ENCODE measurements at regions not wholly inside any gene's neighbourhood (a gene's known extent, or its start where the extent isn't known, plus 50 kb on each side); places are given as distances from the start of the nearest gene placed in this dataset.

DNA sequence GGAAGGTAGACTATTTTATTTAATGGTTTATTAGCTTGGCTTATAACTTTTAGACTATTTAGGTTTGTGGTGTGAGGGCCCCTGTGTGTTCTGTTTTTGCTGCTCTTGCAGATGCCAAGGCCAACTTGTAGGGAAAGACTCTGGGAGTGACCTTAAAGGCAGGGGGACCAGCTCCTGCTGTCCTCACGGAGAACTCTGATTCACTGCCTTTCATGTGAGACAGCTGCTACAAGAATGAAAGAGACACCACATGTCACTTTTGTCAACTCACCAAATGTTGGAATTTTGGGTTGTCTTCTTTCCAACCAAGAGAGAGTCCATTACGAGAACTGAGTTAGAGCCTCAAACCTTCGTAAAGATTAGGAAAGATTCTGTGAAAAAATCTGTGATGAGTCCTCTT lies 258.3 kb upstream of the ADAMTSL1 start:
- Histone ChIP-seq H3K4me3 (ENCODE audit: low read length) (no peak overlapping the region), H3K9me2 (replicated peaks; ENCODE audit: insufficient read depth, low read length) (no peaks in the 10 kb centered on the region), H3K4me1 (ENCODE audit: low read length) (no peaks in the 10 kb centered on the region), H3K36me3 (replicated peaks; ENCODE audit: insufficient read depth, low read length) (no peaks in the 10 kb centered on the region), H3K9me3 (replicated peaks; ENCODE audit: insufficient read depth, low read length) (no peaks in the 10 kb centered on the region), H3K4me2 (ENCODE audit: low read depth, low read length) (no peak overlapping the region), H3K27ac (ENCODE audit: low read length) (no peak overlapping the region), H4K20me1 (ENCODE audit: insufficient read depth, low read length) (no peaks in the 10 kb centered on the region), H3K79me2 (ENCODE audit: low read length) (no peaks in the 10 kb centered on the region), H3K9ac (ENCODE audit: low read length) (no peak overlapping the region), H3F3A (ENCODE audit: insufficient read depth, low read length) (no peaks in the 10 kb centered on the region), H2AFZ (ENCODE audit: low read length) (no peak overlapping the region), H3K27me3 (replicated peaks; ENCODE audit: insufficient read depth, low read length) (no peaks in the 10 kb centered on the region)
- TF ChIP-seq EZH2phosphoT487 (IDR thresholded peaks at IDR 0.05; ENCODE audit: low read length) (no peak), EZH2 (optimal IDR thresholded peaks at IDR 0.05; ENCODE audit: low read depth, low read length) (no peak)
- TF ChIP-seq, protein P1, sequence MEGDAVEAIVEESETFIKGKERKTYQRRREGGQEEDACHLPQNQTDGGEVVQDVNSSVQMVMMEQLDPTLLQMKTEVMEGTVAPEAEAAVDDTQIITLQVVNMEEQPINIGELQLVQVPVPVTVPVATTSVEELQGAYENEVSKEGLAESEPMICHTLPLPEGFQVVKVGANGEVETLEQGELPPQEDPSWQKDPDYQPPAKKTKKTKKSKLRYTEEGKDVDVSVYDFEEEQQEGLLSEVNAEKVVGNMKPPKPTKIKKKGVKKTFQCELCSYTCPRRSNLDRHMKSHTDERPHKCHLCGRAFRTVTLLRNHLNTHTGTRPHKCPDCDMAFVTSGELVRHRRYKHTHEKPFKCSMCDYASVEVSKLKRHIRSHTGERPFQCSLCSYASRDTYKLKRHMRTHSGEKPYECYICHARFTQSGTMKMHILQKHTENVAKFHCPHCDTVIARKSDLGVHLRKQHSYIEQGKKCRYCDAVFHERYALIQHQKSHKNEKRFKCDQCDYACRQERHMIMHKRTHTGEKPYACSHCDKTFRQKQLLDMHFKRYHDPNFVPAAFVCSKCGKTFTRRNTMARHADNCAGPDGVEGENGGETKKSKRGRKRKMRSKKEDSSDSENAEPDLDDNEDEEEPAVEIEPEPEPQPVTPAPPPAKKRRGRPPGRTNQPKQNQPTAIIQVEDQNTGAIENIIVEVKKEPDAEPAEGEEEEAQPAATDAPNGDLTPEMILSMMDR (IDR thresholded peaks at IDR 0.05; ENCODE audit: low read length) = no peak
- DNase-seq = no peak

DNA sequence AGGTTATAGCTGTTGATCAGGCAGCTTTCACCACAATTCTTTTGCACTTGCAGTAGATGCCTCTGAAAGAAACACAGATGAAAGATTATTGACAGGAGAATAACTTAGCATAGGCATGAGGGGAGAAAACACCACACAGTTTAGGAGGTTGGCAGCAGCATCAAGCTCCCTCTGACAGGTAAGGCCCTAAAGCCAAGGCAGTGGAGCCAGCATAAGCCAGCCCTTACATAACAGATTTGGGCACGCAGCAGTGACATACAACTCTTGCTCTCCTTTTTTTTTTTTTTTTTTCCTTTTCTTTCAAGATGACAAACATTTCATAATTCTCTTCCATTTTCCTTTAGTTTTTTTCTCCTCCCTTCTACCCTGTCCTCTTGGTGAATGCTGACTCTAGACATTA lies 257.6 kb upstream of the ADAMTSL1 start:
- Histone ChIP-seq H3K9me3 (replicated peaks; ENCODE audit: insufficient read depth, low read length) (no peaks in the 10 kb centered on the region), H3F3A (ENCODE audit: insufficient read depth, low read length) (no peaks in the 10 kb centered on the region), H3K4me1 (ENCODE audit: low read length) (no peaks in the 10 kb centered on the region), H4K20me1 (ENCODE audit: insufficient read depth, low read length) (no peaks in the 10 kb centered on the region), H3K4me2 (ENCODE audit: low read depth, low read length) (no peak overlapping the region), H3K9me2 (replicated peaks; ENCODE audit: insufficient read depth, low read length) (no peaks in the 10 kb centered on the region), H2AFZ (ENCODE audit: low read length) (no peak overlapping the region), H3K27ac (ENCODE audit: low read length) (no peak overlapping the region), H3K27me3 (replicated peaks; ENCODE audit: insufficient read depth, low read length) (no peaks in the 10 kb centered on the region), H3K9ac (ENCODE audit: low read length) (no peak overlapping the region), H3K79me2 (ENCODE audit: low read length) (no peaks in the 10 kb centered on the region), H3K4me3 (ENCODE audit: low read length) (no peak overlapping the region), H3K36me3 (replicated peaks; ENCODE audit: insufficient read depth, low read length) (no peaks in the 10 kb centered on the region)
- no peak for DNase-seq
- TF ChIP-seq, protein P1 (IDR thresholded peaks at IDR 0.05; ENCODE audit: low read length) = no peak
- TF ChIP-seq EZH2 (optimal IDR thresholded peaks at IDR 0.05; ENCODE audit: low read depth, low read length) = no peak
- no peak for TF ChIP-seq EZH2phosphoT487 (IDR thresholded peaks at IDR 0.05; ENCODE audit: low read length)

DNA sequence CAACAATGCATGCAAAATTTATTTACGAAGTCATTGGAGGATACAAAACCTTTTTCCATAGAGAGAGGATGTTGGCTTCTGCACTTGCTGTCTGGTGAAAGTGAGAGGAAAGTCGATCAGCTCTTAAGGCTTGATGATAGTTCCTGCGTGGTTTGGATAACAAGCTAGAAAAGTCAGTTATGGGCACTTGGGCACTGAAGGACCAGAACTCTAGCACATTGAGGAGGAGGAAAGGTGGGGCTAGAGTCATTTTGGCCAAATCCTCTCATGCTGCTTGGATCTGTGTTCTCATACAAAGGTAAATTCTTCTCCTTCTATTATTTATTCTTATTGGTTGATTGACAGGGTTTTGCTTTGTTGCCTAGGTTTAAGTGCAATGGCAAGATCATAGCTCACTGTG lies 245.9 kb upstream of the ADAMTSL1 start:
- Histone ChIP-seq H3K36me3 (replicated peaks; ENCODE audit: insufficient read depth, low read length) (no peaks in the 10 kb centered on the region), H3K9ac (ENCODE audit: low read length) (no peak overlapping the region)

More for the DNA sequence above, 245.9 kb upstream of the ADAMTSL1 start:
- H3K79me2 ChIP-seq (ENCODE audit: low read length) = no peaks in the 10 kb centered on the region
- TF ChIP-seq, protein P1 (IDR thresholded peaks at IDR 0.05; ENCODE audit: low read length) = no peak
- TF ChIP-seq EZH2phosphoT487 (IDR thresholded peaks at IDR 0.05; ENCODE audit: low read length) = no peak
- no peak for TF ChIP-seq EZH2 (optimal IDR thresholded peaks at IDR 0.05; ENCODE audit: low read depth, low read length)
- no peaks in the 10 kb centered on the region for H3K9me3 ChIP-seq (replicated peaks; ENCODE audit: insufficient read depth, low read length)
- H3K9me2 ChIP-seq (replicated peaks; ENCODE audit: insufficient read depth, low read length) = no peaks in the 10 kb centered on the region
- H2AFZ ChIP-seq (ENCODE audit: low read length) = no peak overlapping the region
- no peak overlapping the region for H3K27ac ChIP-seq (ENCODE audit: low read length)
- no peaks in the 10 kb centered on the region for H3K27me3 ChIP-seq (replicated peaks; ENCODE audit: insufficient read depth, low read length)
- no peaks in the 10 kb centered on the region for H3F3A ChIP-seq (ENCODE audit: insufficient read depth, low read length)
- H3K4me2 ChIP-seq (ENCODE audit: low read depth, low read length) = no peak overlapping the region
- no peaks in the 10 kb centered on the region for H3K4me1 ChIP-seq (ENCODE audit: low read length)
- H3K4me3 ChIP-seq (ENCODE audit: low read length) = no peak overlapping the region
- H4K20me1 ChIP-seq (ENCODE audit: insufficient read depth, low read length) = no peaks in the 10 kb centered on the region
- no peak for DNase-seq

Measured in MM.1S (cell line).